ENCODE measurements at regions not wholly inside any gene's neighbourhood (a gene's known extent, or its start where the extent isn't known, plus 50 kb on each side); places are given as distances from the start of the nearest gene placed in this dataset.

GRCh38 chr1:61520401-61520800 lies 204.5 kb downstream of the TM2D1 start:
- Histone ChIP-seq H3K4me2 (no peak overlapping the region), H4K20me1 (ENCODE audit: insufficient read depth) (no peaks in the 10 kb centered on the region), H3K36me3 (ENCODE audit: insufficient read depth) (no peaks in the 10 kb centered on the region), H3K27ac (no peak overlapping the region), H3K4me3 (IDR thresholded peaks at IDR 0.05; ENCODE audit: insufficient read depth, low read depth, low read length) (no peak overlapping the region), H2AFZ (ENCODE audit: low read depth) (no peak overlapping the region), H3K4me1 (ENCODE audit: low read depth, poor library complexity, severe bottlenecking) (peaks cover 5% of the 10 kb centered on the region), H3K9ac (no peak overlapping the region), H3K79me2 (ENCODE audit: insufficient read depth, low read depth) (no peaks in the 10 kb centered on the region), H3K27me3 (ENCODE audit: insufficient read depth, low read depth) (no peaks in the 10 kb centered on the region)
- TF ChIP-seq CTCF (conservative IDR thresholded peaks at IDR 0.05; ENCODE audit: low read depth, low read length): no peak

- Histone ChIP-seq H3K36me3 (ENCODE audit: insufficient read depth) (no peaks in the 10 kb centered on the region), H3K4me2 (no peak overlapping the region), H3K27ac (no peak overlapping the region), H3K4me3 (IDR thresholded peaks at IDR 0.05; ENCODE audit: insufficient read depth, low read depth, low read length) (no peak overlapping the region), H3K9ac (no peak overlapping the region), H3K27me3 (ENCODE audit: insufficient read depth, low read depth) (no peaks in the 10 kb centered on the region), H3K4me1 (ENCODE audit: low read depth, poor library complexity, severe bottlenecking) (peaks cover 5% of the 10 kb centered on the region), H3K79me2 (ENCODE audit: insufficient read depth, low read depth) (no peaks in the 10 kb centered on the region), H2AFZ (ENCODE audit: low read depth) (no peak overlapping the region), H4K20me1 (ENCODE audit: insufficient read depth) (no peaks in the 10 kb centered on the region)
- no peak for TF ChIP-seq CTCF (conservative IDR thresholded peaks at IDR 0.05; ENCODE audit: low read depth, low read length)
These were observed 205.3 kb downstream of the TM2D1 start for GRCh38 chr1:61519631-61520030.

GRCh38 chr1:61518670-61519400 lies 206.1 kb downstream of the TM2D1 start:
- H3K27ac ChIP-seq: no peak overlapping the region
- H3K36me3 ChIP-seq (ENCODE audit: insufficient read depth): no peaks in the 10 kb centered on the region
- H3K79me2 ChIP-seq (ENCODE audit: insufficient read depth, low read depth): no peaks in the 10 kb centered on the region
- no peak overlapping the region for H3K9ac ChIP-seq
- TF ChIP-seq CTCF (conservative IDR thresholded peaks at IDR 0.05; ENCODE audit: low read depth, low read length): no peak
- H3K4me1 ChIP-seq (ENCODE audit: low read depth, poor library complexity, severe bottlenecking): peaks cover 5% of the 10 kb centered on the region
- H3K4me3 ChIP-seq (IDR thresholded peaks at IDR 0.05; ENCODE audit: insufficient read depth, low read depth, low read length): no peak overlapping the region
- no peaks in the 10 kb centered on the region for H3K27me3 ChIP-seq (ENCODE audit: insufficient read depth, low read depth)
- H4K20me1 ChIP-seq (ENCODE audit: insufficient read depth): no peaks in the 10 kb centered on the region
- no peak overlapping the region for H2AFZ ChIP-seq (ENCODE audit: low read depth)
- H3K4me2 ChIP-seq: no peak overlapping the region

- no peaks in the 10 kb centered on the region for H4K20me1 ChIP-seq (ENCODE audit: insufficient read depth)
- H3K27me3 ChIP-seq (ENCODE audit: insufficient read depth, low read depth): no peaks in the 10 kb centered on the region
- peaks cover 5% of the 10 kb centered on the region for H3K4me1 ChIP-seq (ENCODE audit: low read depth, poor library complexity, severe bottlenecking)
- H3K79me2 ChIP-seq (ENCODE audit: insufficient read depth, low read depth): no peaks in the 10 kb centered on the region
- no peak for TF ChIP-seq CTCF (conservative IDR thresholded peaks at IDR 0.05; ENCODE audit: low read depth, low read length)
- no peak overlapping the region for H3K4me2 ChIP-seq
- no peaks in the 10 kb centered on the region for H3K36me3 ChIP-seq (ENCODE audit: insufficient read depth)
- H3K27ac ChIP-seq: no peak overlapping the region
- no peak overlapping the region for H3K4me3 ChIP-seq (IDR thresholded peaks at IDR 0.05; ENCODE audit: insufficient read depth, low read depth, low read length)
- no peak overlapping the region for H3K9ac ChIP-seq
- no peak overlapping the region for H2AFZ ChIP-seq (ENCODE audit: low read depth)
These were observed 207.6 kb downstream of the TM2D1 start for GRCh38 chr1:61517345-61517744.

Data from KMS-11 (cell line).